EL (cell line): ENCODE measurements at regions not wholly inside any gene's neighbourhood (a gene's known extent, or its start where the extent isn't known, plus 50 kb on each side); places are given as distances from the start of the nearest gene placed in this dataset.
"Not testable (repeated sequence)": the region's sequence is repeated elsewhere in the genome, so short reads cannot be mapped to it uniquely, and the experiment has no call there.

Experiments used
- DNase-seq: peaks from one replicate; pipeline ENCODE4 v3.0.0-alpha.2; 2016

DNA sequence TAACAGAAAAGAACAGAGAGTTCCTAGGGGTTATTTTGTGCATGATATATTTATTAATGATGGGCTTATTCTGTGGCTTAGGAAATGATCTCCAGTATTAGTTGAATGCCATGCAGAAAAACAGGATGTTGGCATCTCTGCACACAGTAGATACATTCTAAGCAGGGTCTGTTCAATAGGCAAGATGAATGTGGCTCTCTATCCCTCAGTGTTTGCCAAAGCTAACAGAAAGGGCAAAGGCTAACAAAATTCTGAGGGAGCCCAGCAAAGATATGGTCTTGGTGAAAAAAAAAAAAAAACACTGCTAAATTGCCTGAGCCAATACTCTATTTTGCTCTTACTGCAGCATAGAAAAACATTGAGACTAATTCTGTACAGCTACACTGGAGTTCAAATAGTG lies 1095.8 kb downstream of the UQCRFS1 start:
- no peak for DNase-seq

DNA sequence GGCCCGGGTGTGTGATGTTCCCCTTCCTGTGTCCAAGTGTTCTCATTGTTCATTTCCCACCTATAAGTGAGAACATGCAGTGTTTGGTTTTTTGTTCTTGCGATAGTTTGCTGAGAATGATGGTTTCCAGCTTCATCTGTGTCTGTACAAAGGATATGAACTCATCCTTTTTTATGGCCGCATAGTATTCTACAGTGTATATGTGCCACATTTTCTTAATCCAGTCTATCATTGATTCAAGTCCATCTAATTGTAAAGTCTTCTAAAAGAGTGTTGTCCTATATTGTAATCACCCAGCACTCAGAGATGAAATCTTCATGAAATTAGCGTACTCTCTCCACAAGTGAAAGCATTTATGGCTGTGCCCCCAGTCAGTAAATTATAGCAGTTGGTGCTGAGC lies 1096.6 kb downstream of the UQCRFS1 start:
- not testable (repeated sequence) for DNase-seq

DNA sequence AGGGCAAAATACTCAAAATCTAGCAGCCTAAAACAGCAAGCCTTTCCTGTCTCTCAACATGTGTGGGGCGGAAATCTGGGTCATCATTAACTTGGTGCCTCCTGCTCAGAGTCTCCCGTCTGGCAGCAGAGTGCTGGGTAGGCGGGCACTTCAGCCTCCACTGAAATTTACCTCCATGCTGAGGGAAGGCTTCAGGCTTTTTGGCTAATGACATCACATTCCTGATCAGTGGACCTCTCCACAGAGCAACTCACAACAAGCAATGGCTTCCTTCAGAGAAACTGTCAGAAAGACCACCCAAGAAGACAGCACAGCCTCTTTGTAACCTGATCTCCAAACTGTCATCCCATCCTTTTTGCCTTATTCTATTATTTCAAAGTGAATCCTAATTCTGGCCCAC lies 1109.0 kb downstream of the UQCRFS1 start:
- no peak for DNase-seq

DNA sequence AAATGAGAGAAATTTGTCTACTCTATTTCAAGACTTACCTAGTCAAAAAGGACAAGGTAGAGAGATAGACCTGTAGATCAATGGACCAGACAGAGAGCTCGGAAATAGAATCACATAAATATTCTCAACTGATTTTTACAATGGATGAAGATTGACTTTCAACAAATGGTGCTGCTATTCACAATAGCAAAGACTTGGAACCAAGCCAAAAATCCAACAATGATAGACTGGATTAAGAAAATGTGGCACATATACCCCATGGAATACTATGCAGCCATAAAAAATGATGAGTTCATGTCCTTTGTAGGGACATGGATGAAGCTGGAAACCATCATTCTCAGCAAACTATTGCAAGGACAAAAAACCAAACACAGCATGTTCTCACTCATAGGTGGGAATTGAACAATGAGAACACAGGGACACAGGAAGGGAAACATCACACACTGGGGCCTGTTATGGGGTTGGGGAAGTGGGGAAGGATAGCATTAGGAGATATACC lies 1128.2 kb downstream of the UQCRFS1 start:
- DNase-seq, result not testable (repeated sequence)

DNA sequence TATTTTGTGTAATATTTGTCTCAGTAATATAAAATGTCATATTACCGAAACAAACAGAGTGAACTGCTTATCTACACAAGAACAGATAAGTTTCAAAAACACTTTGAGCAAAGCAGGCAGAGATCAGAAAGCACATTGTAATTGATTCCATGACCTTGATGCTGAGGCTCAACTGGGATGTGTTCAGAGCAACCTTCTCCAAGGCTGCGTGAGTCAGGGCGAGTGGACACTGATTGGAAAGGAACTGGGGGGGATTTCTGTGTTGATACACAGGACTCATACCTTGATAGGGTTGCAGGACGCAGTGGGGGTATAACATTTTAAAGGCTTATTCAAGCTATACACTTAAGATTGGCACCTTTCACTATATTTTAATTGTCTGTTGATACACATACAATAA lies 1136.3 kb downstream of the UQCRFS1 start:
- no peak for DNase-seq

DNA sequence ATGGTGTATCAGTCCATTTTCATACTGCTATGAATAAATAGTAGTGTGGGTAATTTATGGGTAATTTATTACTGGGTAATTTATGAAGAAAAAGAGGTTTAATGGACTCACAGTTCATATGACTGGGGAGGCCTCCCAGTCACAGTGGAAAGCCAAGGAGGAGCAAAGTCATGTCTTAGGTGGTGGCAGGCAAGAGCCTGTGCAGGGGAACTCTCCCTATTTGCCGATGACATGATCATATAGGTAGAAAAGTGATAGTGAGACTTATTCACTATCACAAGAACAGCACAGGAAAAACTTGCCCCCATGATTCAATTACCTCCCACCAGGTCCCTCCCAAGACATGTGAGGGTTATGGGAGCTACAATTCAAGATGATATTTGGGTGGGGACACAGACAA lies 1137.7 kb downstream of the UQCRFS1 start:
- DNase-seq, result no peak

DNA sequence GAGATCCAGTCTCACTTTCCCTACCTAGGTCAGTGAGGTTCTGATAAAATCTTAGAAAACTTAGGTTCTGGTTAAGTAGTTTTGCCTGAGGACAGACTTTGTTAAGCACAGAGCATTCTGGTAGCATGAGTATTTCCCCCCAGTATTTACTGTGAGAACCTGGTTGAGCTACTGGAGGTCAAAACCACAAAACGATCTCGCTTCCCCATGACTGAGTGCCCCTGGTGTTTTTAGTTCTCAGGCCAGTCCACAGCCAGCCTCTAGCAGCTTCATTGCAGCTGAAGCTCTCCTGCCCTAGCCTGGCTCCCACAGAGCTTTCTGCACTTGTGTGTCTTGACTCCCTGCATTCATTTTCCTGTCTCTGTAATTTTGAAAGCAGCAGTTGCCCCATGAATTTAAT lies 1138.2 kb downstream of the UQCRFS1 start:
- no peak for DNase-seq

DNA sequence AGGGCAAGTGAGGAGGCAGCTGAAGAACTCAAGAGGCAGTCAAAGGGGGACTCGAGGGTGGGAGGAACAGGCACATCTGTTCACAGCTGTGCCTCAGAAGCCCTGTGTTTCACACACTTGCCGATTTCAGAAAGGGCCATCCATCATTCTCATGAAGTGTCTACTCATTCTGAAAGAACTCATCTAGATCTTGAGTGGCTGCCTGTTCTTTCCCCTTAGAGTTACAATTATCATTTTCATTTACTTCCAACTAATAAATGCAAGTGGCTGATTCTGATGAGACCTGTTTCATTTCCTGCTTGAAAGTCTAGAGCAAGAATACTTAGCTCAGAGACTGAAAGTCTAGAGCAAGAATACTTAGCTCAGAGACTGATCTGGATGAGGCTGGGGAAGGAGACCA lies 1145.1 kb downstream of the UQCRFS1 start:
- DNase-seq, result no peak

DNA sequence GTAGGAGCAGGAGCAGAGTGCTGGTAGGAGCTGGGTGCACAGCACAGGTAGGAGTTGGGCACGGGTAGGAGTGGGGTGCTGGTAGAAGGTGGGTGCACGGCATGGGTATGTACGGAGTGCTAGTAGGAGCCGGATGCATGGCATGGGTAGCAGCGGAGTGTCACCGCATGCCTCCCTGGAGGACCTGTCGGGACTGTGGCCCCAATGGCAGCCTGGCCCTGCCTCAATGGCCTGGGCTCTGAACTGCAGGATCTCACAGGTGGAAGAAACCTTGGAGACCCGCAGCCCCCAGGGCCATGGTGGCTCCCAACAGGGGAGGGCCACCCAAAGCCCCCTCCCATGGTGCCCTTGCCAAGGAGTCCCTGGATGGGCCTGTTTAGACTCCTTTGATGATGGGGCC lies 1146.0 kb downstream of the UQCRFS1 start:
- DNase-seq, result no peak

DNA sequence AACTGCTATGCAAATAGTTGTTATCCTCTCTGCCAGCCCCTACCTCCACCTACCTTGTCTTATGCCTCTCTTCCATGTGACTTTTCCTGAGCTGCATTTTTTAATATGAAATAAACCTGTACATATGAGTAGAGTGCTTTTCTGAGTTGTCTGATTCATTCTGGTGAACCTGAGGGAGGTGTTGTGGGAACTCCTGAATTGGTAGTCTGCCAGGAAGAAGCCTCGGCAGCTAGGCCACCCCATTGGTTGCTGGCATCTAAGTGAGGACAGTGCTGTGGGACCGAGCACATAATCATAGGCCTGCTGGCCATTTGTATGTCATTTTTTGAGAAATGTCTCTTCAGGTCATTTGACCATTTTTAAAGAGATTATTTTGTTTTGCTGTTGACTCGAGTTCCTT lies 1146.8 kb downstream of the UQCRFS1 start:
- no peak for DNase-seq

DNA sequence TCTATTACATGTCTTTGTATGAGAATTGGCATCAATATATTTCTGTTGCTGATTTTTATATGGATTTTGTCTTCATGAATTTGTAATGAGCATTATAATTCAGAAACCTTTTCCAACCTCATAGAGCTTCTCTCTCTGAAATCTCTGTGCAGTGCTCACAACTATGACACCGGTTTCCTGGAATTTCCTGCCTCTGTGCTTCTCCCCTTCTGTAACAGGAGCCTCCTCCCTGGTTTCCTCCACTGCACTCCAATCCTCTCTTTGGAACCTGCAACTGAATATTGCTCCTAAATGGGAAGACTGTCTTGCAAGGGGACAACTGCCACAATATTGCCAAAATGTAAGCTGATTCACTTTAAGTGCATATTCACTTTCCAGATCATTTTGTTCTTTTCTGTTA lies 1147.9 kb downstream of the UQCRFS1 start:
- DNase-seq, result no peak

DNA sequence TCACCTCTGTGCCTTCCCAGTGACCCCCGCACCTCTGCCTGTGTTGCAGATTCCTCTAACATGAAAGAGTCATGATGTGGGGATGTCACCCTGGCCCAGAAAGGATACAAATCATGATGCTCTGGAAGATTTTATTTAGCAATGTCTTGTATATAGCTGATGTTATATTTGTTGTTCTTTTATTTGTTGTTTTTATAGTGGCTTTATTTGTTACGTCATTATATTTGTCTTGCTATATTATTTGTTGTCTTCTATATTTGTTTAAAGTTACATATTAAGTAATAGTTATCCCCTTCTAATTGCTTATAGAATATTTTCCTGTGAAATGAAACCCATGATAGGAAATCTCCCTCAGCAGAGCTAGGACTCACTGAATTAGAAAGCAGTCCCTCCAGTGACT lies 1149.2 kb downstream of the UQCRFS1 start:
- no peak for DNase-seq

DNA sequence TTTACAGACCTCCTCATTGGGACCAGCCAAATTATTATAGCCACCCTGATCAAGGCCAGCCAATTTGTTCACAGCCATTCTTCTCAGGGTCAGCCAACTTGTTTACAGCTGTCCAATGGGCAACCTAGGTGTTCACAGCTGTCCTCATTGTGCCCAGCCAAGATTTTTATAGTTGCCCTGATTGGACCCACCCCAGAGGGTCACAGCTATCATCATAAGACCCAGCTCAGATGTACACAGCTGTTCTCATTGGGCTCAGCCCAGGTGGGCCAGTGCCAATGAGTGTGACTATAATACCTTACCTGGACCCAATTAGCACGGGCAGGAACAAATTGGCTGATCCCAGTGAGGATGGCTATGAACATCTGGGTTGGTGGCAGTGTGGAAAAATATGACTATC lies 1151.8 kb downstream of the UQCRFS1 start:
- DNase-seq, result no peak

DNA sequence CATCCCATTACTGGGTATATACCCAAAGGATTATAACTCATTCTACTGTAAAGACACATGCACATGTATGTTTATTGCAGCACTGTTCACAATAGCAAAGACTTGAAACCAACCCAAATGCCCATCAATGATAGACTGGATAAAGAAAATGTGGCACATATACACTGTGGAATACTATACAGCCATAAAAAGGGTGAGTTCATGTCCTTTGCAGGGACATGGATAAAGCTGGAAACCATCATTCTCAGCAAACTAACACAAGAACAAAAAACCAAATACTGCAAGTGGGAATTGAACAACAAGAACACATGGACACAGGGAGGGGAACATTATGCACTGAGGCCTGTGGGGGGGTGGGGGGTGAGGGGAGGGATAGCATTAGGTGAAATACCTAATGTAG lies 1155.9 kb downstream of the UQCRFS1 start:
- not testable (repeated sequence) for DNase-seq

DNA sequence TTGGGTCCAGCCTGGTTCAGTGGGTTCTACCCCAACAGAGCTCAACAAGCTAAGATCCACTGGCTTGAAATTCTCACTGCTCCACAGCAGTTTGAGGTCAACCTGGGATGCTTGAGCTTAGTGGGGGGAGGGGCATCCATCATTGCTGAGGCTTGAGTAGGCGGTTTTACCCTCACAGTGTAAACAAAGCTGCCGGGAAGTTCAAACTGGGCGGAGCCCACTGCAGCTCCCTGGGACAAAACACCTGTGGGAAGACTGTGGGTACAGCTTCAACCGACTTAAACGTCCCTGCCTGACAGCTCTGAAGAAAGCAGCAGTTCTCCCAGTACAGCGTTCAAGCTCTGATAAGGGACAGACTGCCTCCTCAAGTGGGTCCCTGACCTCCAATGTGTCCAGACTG lies 1161.9 kb downstream of the UQCRFS1 start:
- DNase-seq, result no peak

DNA sequence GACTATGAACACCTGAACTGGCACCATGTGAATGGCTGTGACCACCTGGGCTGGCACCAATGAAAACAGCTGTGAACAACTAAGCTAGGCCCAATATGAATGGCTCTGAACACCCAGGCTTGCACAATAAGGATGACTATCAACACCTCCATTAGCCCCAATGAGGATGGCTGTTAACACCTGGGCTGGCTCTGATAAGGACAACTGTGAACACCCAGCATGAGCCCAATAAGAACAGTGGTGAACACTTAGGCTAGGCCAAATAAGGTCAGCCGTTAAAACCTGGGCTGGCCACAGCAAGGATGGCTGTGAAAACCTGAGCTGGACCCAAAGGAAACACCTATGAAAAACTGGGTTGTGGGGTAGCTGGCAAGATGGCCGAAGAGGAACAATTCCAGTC lies 1163.1 kb downstream of the UQCRFS1 start:
- no peak for DNase-seq

DNA sequence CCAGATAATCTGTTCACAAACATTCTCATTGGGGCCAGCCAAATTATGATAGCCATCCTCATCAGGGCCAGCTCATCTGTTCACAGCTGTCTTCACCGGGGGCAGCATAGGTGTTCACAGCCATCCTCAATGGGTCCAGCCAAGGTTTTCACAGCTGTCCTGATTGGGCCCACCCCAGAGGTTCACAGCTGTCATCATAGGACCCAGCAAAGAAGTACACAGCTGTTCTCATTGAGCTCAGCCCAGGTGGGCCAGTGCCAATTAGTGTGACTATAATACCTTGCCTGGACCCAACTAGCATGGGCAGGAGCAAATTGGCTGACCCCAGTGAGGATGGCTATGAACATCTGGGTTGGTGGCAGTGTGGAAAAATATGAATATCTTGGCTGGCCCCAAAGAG lies 1166.0 kb downstream of the UQCRFS1 start:
- DNase-seq, result no peak

DNA sequence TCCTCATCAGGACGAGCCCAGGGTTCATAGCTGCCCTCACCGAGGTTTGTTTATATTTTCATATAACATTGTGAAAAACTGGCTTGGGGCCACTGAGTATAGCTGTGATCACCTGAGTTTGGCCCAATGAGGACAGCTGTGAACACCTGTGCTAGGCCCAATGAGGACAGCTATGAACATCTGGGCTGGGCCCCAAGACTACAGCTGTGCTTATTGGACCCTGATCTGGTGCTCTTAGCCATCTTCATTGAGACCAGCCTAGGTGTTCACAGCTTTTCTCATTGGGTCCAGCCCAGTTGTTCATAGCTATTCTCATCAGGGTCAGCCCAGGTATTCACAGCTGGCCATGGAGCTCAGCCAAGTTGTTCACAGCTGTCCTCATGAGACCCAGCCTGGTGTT lies 1167.3 kb downstream of the UQCRFS1 start:
- no peak for DNase-seq

DNA sequence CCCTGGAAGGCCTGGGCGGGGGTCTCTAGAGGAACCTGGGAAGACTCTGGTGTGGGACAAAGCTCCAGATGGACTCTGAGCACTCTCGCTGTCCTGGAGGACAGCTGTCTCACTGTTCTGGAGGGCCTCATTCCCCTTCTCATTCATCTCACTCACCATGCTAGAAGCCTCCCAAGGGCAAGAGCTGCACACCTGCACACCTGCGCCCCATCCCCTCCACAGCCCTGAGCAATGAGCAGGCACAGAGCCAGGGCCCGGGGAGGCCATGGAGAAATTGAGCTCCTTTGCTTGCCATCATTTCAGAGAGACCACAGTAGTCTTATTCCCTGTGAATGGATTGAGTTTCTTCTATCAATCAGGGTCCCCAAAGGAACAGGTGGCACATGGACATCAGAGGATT lies 1168.5 kb downstream of the UQCRFS1 start:
- DNase-seq, result no peak

DNA sequence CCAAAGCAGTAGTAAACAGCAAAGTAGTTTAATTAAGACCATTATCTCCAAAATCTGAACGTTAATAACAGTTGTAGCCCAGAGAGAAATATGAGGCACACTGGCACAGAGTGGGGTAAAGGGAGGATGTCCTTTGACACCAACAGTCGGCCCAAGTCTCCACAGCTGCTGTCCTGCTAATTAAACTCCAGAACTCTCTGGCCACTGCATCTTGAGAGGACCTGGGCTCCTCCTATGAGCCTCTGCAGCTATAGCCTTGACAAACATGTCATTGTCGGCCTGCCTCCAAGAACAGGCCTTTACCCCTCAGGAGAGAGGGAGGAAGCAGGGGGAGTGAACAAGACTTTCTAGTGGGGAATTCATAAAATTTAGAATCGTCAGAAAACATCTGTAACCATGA lies 1170.4 kb downstream of the UQCRFS1 start:
- DNase-seq, result no peak

DNA sequence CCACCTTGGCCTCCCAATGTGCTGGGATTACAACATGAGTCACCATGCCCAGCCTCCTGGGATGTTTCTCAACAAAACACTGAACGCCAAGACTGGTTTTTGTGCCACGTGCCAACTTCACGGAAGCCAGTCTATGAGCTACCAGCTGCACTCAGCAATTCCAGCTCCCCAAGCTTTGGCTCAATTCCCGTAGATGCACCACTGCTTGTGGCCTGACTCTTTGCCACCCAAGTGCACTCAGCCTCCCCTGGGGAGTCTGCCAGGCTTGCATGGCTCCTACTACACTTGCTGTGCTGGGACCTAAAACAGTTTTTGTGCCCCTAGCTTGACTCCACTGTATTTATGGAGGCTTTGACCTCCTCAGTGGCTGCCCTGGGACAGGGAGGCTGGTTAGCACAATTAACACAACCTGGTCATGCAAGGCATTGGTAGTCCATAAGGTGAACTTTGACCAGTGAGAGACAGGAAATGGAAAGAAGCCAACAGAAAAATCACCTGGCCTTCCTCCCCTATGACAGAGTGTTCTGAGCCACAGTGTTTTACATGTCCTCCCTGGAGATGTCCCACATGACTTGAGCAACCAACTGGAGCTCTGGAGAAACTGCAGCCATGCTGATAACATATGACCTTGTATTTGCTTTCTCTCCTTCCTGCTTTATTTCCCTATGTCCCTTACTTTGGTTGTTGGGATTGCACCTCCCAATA lies 1173.1 kb downstream of the UQCRFS1 start:
- DNase-seq, result no peak

DNA sequence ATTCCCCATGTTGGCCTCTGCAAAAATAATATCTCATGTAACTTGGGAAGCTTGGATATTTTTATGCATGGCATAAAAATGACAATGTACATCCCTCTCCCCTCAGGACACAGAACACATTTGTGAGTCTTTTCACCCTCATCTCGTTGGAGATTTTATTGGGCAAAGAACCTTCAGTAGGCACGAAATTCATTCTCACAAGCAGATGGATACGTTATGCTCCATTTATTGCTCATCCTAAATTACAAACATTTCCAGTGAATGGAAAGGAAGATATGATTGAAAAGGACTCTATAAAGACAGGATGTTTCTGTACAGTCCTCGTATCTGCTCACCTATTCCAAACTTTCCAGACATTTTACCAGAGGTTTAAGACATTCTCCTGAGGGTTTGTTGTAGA lies 1175.8 kb downstream of the UQCRFS1 start:
- DNase-seq, result no peak

DNA sequence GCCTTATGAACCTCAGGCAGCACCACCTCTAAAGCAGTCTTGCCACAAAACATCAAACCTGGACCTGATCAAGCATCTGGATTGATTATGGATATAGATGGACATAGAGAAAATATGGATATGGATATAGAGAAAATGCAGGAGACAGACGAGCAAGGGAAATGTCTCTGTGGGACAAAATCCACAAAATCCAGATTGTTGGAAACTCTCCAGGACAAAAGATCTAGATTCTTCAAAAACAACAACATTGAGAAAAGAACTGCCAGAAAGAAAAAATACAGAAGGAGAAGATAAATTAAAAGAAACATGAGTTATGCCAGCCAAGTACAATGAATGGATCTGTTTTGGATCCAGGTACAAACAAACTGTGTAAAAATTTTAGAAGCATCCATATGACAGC lies 1176.5 kb downstream of the UQCRFS1 start:
- DNase-seq, result no peak

DNA sequence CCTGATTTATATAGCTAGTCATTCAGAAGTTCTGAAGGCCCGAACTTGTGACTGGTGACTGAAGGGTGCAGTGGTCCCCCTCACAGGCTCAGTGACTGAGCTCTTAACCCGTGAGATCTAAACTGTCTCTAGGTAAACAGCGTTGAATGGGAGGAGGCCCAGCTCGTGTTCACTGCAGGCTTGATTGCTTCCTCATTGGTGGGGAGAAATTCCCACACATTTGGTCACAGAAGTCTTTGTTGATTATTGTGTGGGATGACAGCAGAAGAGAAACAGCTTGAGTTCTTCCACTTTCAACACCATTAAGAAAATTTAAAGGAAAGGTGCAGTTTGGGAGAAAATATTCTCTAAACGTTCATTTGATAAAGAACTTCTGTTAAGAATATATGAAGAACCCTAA lies 1178.0 kb downstream of the UQCRFS1 start:
- no peak for DNase-seq

DNA sequence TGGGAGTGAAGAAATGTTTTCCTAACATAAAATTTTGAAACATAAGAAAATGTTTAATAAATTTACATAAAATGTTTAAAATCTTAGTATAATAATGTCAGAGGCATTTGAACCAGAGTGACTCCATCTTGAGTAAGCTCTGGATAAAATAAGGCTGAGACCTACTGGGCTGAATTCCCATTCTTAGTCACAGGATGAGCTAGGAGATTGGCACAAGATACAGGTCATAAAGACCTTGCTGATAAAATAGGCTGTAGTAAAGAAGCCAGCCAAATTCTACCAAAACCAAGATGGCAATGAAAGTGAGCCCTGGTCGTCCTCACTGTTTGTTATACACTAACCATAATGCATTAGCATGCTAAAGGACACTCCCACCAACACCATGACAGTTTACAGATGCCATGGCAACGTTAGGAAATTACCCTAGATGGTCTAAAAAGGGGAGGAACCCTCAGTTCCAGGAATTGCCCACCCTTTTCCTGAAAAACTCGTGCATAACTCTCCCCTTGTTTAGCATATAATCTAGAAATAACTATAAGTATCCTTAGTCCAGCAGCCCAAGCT lies 1184.0 kb downstream of the UQCRFS1 start:
- no peak for DNase-seq
